HL-60 (cell line): ENCODE measurements at regions not wholly inside any gene's neighbourhood (a gene's known extent, or its start where the extent isn't known, plus 50 kb on each side); places are given as distances from the start of the nearest gene placed in this dataset.

Source experiments
- CTCF ChIP-seq: IDR thresholded peaks from one replicate; pipeline ENCODE4 v1.5.1; 2011; ENCODE audit warnings: low read length, control low read depth, inconsistent platforms; ENCODE audit not compliant: insufficient read depth
- GABPA ChIP-seq: IDR thresholded peaks from 2 replicates; pipeline ENCODE4 v1.6.1; 2012; ENCODE audit warnings: low read depth
- POLR2AphosphoS5 ChIP-seq: IDR thresholded peaks from 2 replicates; pipeline ENCODE4 v1.6.1; 2012; ENCODE audit warnings: low read depth
- REST ChIP-seq: IDR thresholded peaks from 2 replicates; pipeline ENCODE4 v1.6.1; 2012; ENCODE audit warnings: low read depth; ENCODE audit not compliant: insufficient replicate concordance
- SPI1 ChIP-seq: IDR thresholded peaks from 2 replicates; pipeline ENCODE4 v1.6.1; 2012; ENCODE audit warnings: low read depth, mild to moderate bottlenecking, borderline replicate concordance

- TF ChIP-seq CTCF = no peak
- no peak for TF ChIP-seq REST
- TF ChIP-seq POLR2AphosphoS5 = no peak
- no peak for TF ChIP-seq SPI1
- TF ChIP-seq GABPA = no peak
Observed at GRCh38 chr2:137775529-137775928, 188.7 kb upstream of the HNMT start.
